B cell (primary cell): ENCODE measurements at regions not wholly inside any gene's neighbourhood (a gene's known extent, or its start where the extent isn't known, plus 50 kb on each side); places are given as distances from the start of the nearest gene placed in this dataset.

Experiments
- ATAC-seq: fragments of 200-7000 bp; cut with Tn5 transposase; one replicate; pipeline ENCODE4 v1.10.0; 2021; ENCODE audit warnings: low read depth, mild to moderate bottlenecking, moderate number of reproducible peaks, moderate library complexity
- CTCF ChIA-PET: fragments of 350-600 bp; sonication (Branson Sonifier 250); formaldehyde crosslinking; loops from one replicate; lab custom pipeline; 2021; ENCODE audit warnings: antibody characterized with exemption, inconsistent platforms; lab: Charles Lee
- POLR2A ChIA-PET: fragments of 350-600 bp; sonication (Branson Sonifier 250); formaldehyde crosslinking; loops from one replicate; lab custom pipeline; 2021; ENCODE audit warnings: antibody characterized with exemption; lab: Charles Lee
- DNase-seq: peaks from one replicate; pipeline ENCODE4 v3.0.0; 2013
- H2AFZ ChIP-seq: 2 replicates; pipeline ENCODE4 v1.6.1; 2012; ENCODE audit warnings: mild to moderate bottlenecking, low read depth, low read length; ENCODE audit not compliant: insufficient read depth, poor library complexity, severe bottlenecking
- H3K27ac ChIP-seq, 2 donors: 1 replicate in 1 of 2; 2 replicates in 1 of 2; pipeline ENCODE4 v1.5.1; 2012 to 2013; ENCODE audit warnings: low read length in 2 of 2, mild to moderate bottlenecking in 2 of 2, moderate library complexity in 1 of 2
- H3K27me3 ChIP-seq, 4 experiments: fragments of 200-600 bp in 1 of 4; sonication (generic) in 1 of 4; replicated peaks in 1 of 4; 1 replicate in 2 of 4; 2 replicates in 2 of 4; pipeline versions ENCODE4 v1.6.1 to v1.7.0; 2013 to 2016; ENCODE audit warnings: low read length in 3 of 4, mild to moderate bottlenecking in 2 of 4, mixed read lengths in 1 of 4, moderate library complexity in 1 of 4; ENCODE audit not compliant: insufficient read depth in 4 of 4, control insufficient read depth in 3 of 4; ENCODE audit errors: control extremely low read depth in 1 of 4
- H3K36me3 ChIP-seq, 2 experiments: replicated peaks in 1 of 2; 1 replicate in 1 of 2; 2 replicates in 1 of 2; pipeline versions ENCODE4 v1.6.1 to v1.7.1; 2013; ENCODE audit warnings: low read length in 1 of 2; ENCODE audit not compliant: insufficient read depth in 2 of 2, control insufficient read depth in 1 of 2; ENCODE audit errors: control extremely low read depth in 1 of 2, extremely low read depth in 1 of 2
- H3K4me1 ChIP-seq, 2 donors: fragments of 200-600 bp in 1 of 2; sonication (generic) in 1 of 2; 1 replicate in 1 of 2; 2 replicates in 1 of 2; pipeline versions ENCODE4 v1.5.1 to v1.6.1; 2013 to 2017; ENCODE audit warnings: low read length in 2 of 2; ENCODE audit not compliant: control insufficient read depth in 2 of 2, insufficient read depth in 2 of 2
- H3K4me2 ChIP-seq: replicated peaks from 2 replicates; pipeline ENCODE3; 2012; ENCODE audit warnings: mild to moderate bottlenecking, low read depth, low read length; ENCODE audit not compliant: poor library complexity, severe bottlenecking
- H3K4me3 ChIP-seq, 5 experiments: fragments of 200-600 bp in 1 of 5; sonication (generic) in 1 of 5; 1 replicate in 3 of 5; 2 replicates in 2 of 5; pipeline versions ENCODE4 v1.5.1 to v1.7.0; 2011 to 2016; ENCODE audit warnings: low read length in 4 of 5, mild to moderate bottlenecking in 4 of 5, low read depth in 2 of 5, control low read depth in 1 of 5, moderate library complexity in 1 of 5; ENCODE audit not compliant: insufficient read depth in 1 of 5; ENCODE audit errors: control extremely low read depth in 1 of 5, extremely low read depth in 1 of 5
- H3K79me2 ChIP-seq: fragments of 200-600 bp; sonication (generic); one replicate; pipeline ENCODE4 v1.6.0; 2016; ENCODE audit warnings: low read length; ENCODE audit not compliant: control insufficient read depth, insufficient read depth
- H3K9ac ChIP-seq: fragments of 200-600 bp; sonication (generic); 2 replicates; pipeline ENCODE4 v1.6.1; 2017; ENCODE audit warnings: mild to moderate bottlenecking, low read length, moderate library complexity
- H3K9me3 ChIP-seq, 3 donors: one replicate each; pipeline versions ENCODE4 v1.6.1 to v1.7.1; 2013; ENCODE audit warnings: low read length in 2 of 3; ENCODE audit not compliant: control insufficient read depth in 2 of 3, insufficient read depth in 1 of 3; ENCODE audit errors: control extremely low read depth in 1 of 3
- H4K20me1 ChIP-seq: 2 replicates; pipeline ENCODE4 v1.6.0; 2012; ENCODE audit warnings: mild to moderate bottlenecking, low read length; ENCODE audit not compliant: insufficient read depth, control insufficient read depth, poor library complexity, severe bottlenecking
- H3K27ac Mint-ChIP-seq: one replicate; pipeline ENCODE4 v1.8.0; 2021; ENCODE audit warnings: mixed read lengths
- H3K27me3 Mint-ChIP-seq: one replicate; pipeline ENCODE4 v1.8.0; 2021; ENCODE audit warnings: mixed read lengths
- H3K4me1 Mint-ChIP-seq: one replicate; pipeline ENCODE4 v1.8.0; 2021; ENCODE audit warnings: mixed read lengths
- H3K4me3 Mint-ChIP-seq: one replicate; pipeline ENCODE4 v1.8.0; 2021; ENCODE audit warnings: mixed read lengths
- H3K9me3 Mint-ChIP-seq: one replicate; pipeline ENCODE4 v1.8.0; 2022; ENCODE audit warnings: mixed read lengths; ENCODE audit not compliant: insufficient read depth
- EZH2 ChIP-seq: IDR thresholded peaks from 2 replicates; pipeline ENCODE4 v1.6.1; 2012; ENCODE audit warnings: borderline replicate concordance, low read depth, mild to moderate bottlenecking, moderate library complexity, low read length; ENCODE audit not compliant: insufficient read depth, poor library complexity, severe bottlenecking
- WGBS: methylation state at CpG from one replicate; pipeline ENCODE4 v1.1.5; 2013; ENCODE audit warnings: missing lambda C conversion rate; ENCODE audit not compliant: insufficient coverage; 5-methylcytosine and 5-hydroxymethylcytosine counted together
- intact Hi-C: fragments of 100-400 bp; cut with micrococcal nuclease; formaldehyde crosslinking; loops from one replicate; pipeline ENCODE4 v1.10.0; 2022
- TF ChIP-seq, protein P1 (sequence below): fragments of 200-600 bp; IDR thresholded peaks from one replicate; pipeline ENCODE4 v1.8.0; 2022; ENCODE audit warnings: antibody characterized with exemption, mild to moderate bottlenecking

GRCh38 chr2:164078421-164078820 lies 342.6 kb upstream of the FIGN start:
- no peaks in the 10 kb centered on the region for H3K27me3 ChIP-seq
- CTCF ChIA-PET: no interaction called here

GRCh38 chr2:164073101-164074074 lies 337.6 kb upstream of the FIGN start:
- Histone ChIP-seq H3K4me2 (no peak overlapping the region), H3K4me1 (no peaks in the 10 kb centered on the region), H3K9me3 (no peaks in the 10 kb centered on the region), H3K36me3 (no peaks in the 10 kb centered on the region), H2AFZ (no peak overlapping the region), H4K20me1 (no peaks in the 10 kb centered on the region), H3K9ac (no peak overlapping the region), H3K27ac (no peak overlapping the region), H3K27me3 (no peaks in the 10 kb centered on the region), H3K4me3 (no peak overlapping the region), H3K79me2 (no peaks in the 10 kb centered on the region)
- TF ChIP-seq, protein P1, sequence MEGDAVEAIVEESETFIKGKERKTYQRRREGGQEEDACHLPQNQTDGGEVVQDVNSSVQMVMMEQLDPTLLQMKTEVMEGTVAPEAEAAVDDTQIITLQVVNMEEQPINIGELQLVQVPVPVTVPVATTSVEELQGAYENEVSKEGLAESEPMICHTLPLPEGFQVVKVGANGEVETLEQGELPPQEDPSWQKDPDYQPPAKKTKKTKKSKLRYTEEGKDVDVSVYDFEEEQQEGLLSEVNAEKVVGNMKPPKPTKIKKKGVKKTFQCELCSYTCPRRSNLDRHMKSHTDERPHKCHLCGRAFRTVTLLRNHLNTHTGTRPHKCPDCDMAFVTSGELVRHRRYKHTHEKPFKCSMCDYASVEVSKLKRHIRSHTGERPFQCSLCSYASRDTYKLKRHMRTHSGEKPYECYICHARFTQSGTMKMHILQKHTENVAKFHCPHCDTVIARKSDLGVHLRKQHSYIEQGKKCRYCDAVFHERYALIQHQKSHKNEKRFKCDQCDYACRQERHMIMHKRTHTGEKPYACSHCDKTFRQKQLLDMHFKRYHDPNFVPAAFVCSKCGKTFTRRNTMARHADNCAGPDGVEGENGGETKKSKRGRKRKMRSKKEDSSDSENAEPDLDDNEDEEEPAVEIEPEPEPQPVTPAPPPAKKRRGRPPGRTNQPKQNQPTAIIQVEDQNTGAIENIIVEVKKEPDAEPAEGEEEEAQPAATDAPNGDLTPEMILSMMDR: no peak
- TF ChIP-seq EZH2: no peak
- no peaks in the 10 kb centered on the region for H3K9me3 Mint-ChIP-seq
- ChIA-PET POLR2A (no interaction called here), CTCF (no interaction called here)
- H3K27me3 Mint-ChIP-seq: no peaks in the 10 kb centered on the region
- no peak overlapping the region for H3K27ac Mint-ChIP-seq
- ATAC-seq: no peak
- no peak for DNase-seq
- H3K4me3 Mint-ChIP-seq: no peak overlapping the region
- intact Hi-C loops: no loop called here
- WGBS: 85% methylated on average over 6 of the region's 12 CpGs
- H3K4me1 Mint-ChIP-seq: no peaks in the 10 kb centered on the region

More at GRCh38 chr2:164078421-164078820, 342.6 kb upstream of the FIGN start:
- Histone ChIP-seq H3K79me2 (no peaks in the 10 kb centered on the region), H3K27ac (no peak overlapping the region), H3K4me2 (no peak overlapping the region), H2AFZ (no peak overlapping the region), H3K4me1 (no peaks in the 10 kb centered on the region), H3K36me3 (no peaks in the 10 kb centered on the region), H3K9me3 (no peaks in the 10 kb centered on the region), H3K4me3 (no peak overlapping the region), H4K20me1 (no peaks in the 10 kb centered on the region), H3K9ac (no peak overlapping the region)
- Mint-ChIP-seq H3K4me3 (no peak overlapping the region), H3K27me3 (no peaks in the 10 kb centered on the region), H3K27ac (no peak overlapping the region), H3K9me3 (no peaks in the 10 kb centered on the region), H3K4me1 (no peaks in the 10 kb centered on the region)
- ATAC-seq (no peak), DNase-seq (no peak)
- TF ChIP-seq, protein P1: no peak
- TF ChIP-seq EZH2: no peak
- intact Hi-C loops: no loop called here
- POLR2A ChIA-PET: no interaction called here
- 79% methylated on average over 3 of the region's 4 CpGs for WGBS
